ENCODE measurements at regions not wholly inside any gene's neighbourhood (a gene's known extent, or its start where the extent isn't known, plus 50 kb on each side); places are given as distances from the start of the nearest gene placed in this dataset.

GRCh38 chr4:116358633-116359222 lies 726.6 kb downstream of the TRAM1L1 start (continued):
- TF ChIP-seq NR2F6 (IDR thresholded peaks at IDR 0.05) (no peak), NR2F6 (CRISPR knock-in tag; IDR thresholded peaks at IDR 0.05) (no peak), ZNF646 (CRISPR knock-in tag; IDR thresholded peaks at IDR 0.05) (no peak), ZNF562 (CRISPR knock-in tag; IDR thresholded peaks at IDR 0.05; ENCODE audit: borderline replicate concordance) (no peak), SOX13 (IDR thresholded peaks at IDR 0.05) (no peak), SOX13 (CRISPR knock-in tag; conservative IDR thresholded peaks at IDR 0.05 in 1 of 2, IDR thresholded peaks at IDR 0.05 in 1 of 2) (0 out of 4 replicates have a peak, but pooled peaks of 1 of the 2 experiments have one; percentile 19), ZNF414 (CRISPR knock-in tag; IDR thresholded peaks at IDR 0.05) (no peak), ZBTB33 (CRISPR knock-in tag; IDR thresholded peaks at IDR 0.05) (no peak), POLR2G (IDR thresholded peaks at IDR 0.05; ENCODE audit: low read depth, low read length) (no peak), ARHGAP35 (CRISPR knock-in tag; IDR thresholded peaks at IDR 0.05; ENCODE audit: borderline replicate concordance) (no peak), PCBP1 (IDR thresholded peaks at IDR 0.05; ENCODE audit: borderline replicate concordance, low read depth, low read length) (no peak), ZNF614 (CRISPR knock-in tag; IDR thresholded peaks at IDR 0.05; ENCODE audit: borderline replicate concordance) (peak; percentile 22; the same call in 1 of the 2 replicates), RARG (CRISPR knock-in tag; IDR thresholded peaks at IDR 0.05; ENCODE audit: low read depth) (no peak), ZNF343 (CRISPR knock-in tag; IDR thresholded peaks at IDR 0.05) (0 out of 2 replicates have a peak, but pooled peaks have one; percentile 13), ZNF331 (CRISPR knock-in tag; IDR thresholded peaks at IDR 0.05) (0 out of 2 replicates have a peak, but pooled peaks have one; percentile 17), RBM39 (IDR thresholded peaks at IDR 0.05; ENCODE audit: low read depth, low read length, poor library complexity, severe bottlenecking) (no peak), TP53 (CRISPR knock-in tag; conservative IDR thresholded peaks at IDR 0.05) (no peak), KDM2A (CRISPR knock-in tag; IDR thresholded peaks at IDR 0.05; ENCODE audit: borderline replicate concordance, low read depth) (no peak), ELF4 (CRISPR knock-in tag; IDR thresholded peaks at IDR 0.05; ENCODE audit: borderline replicate concordance) (no peak)

Measured in HepG2 (cell line).